ENCODE measurements at regions not wholly inside any gene's neighbourhood (a gene's known extent, or its start where the extent isn't known, plus 50 kb on each side); places are given as distances from the start of the nearest gene placed in this dataset.

- DNase-seq, result no peak
Measured at GRCh38 chr12:87150969-87151662, 878.1 kb downstream of the C12orf50 start.

- DNase-seq, result no peak
Measured at GRCh38 chr12:87142342-87142741, 886.2 kb upstream of the MGAT4C start.

GRCh38 chr12:87141091-87141490 is 884.9 kb upstream of the MGAT4C start:
- no peak for DNase-seq

- DNase-seq, result no peak
Measured at GRCh38 chr12:87140262-87140661, 884.1 kb upstream of the MGAT4C start.

DNA sequence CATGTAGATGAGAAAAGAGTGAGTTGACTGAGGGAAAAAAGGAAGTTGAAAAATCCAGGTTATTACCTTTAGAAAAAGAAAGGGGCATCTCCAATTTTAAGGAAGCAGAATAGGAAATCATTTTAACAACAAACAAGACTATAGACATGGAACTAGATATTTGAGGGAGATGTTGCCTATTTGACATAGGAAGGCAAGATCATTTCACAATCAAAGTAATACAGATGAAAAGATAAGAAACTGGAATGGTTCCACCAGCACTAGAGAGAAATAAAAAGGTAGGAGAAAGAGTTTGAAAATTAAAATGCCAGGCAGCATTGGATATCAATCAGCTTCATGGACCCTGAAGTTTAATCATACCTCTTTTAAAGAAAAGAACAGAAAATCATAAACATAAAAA is 881.0 kb upstream of the MGAT4C start:
- no peak for DNase-seq

DNA sequence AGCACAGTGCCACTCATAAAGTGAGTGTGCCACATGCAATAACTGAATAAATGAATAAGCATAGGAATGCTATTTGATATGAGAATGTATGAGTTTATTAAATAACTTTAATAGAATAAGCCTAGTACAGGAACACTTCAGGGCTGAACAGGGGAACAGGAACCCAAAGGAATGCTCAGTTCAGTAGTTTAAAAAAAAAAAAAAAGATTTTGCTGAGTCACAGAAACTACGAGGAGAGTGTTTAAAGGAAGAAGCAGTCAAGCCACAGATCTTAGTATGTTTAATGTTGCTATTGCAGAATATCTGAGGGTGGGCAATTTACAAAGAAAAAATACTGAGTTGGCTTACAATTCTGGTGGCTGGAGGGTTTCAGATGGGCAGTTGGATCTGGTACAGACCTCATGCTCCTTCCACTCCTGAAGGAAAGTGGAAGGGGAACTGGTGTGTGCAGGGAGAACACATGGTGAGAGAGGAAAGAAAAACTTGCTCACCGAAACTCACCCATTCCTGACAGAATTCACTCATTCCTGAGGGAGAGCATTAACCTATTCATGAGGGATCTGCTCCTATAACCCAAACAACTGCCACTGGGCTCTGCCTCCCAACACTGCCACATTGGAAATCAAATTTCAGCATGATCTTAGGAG is 880.3 kb upstream of the MGAT4C start:
- DNase-seq, result no peak

DNA sequence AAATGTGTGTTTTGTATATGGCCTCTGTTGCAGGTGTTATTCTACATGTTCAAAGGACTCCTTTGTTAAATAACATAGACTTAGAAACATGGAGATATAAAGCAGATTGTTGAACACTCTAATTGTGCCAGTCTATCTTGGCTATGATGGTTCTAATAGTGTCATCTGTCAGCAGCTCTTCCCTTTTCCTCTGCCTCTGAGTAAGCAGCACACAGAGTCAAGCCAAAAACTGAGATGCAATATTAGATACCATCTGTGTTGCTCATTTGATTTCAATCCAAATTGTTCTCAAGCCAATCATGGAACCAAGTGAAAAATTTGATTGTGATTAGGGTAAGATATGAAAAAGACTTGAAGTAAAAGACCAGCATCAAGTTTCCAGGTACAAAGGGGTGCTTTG is 871.1 kb upstream of the MGAT4C start:
- DNase-seq, result no peak

DNA sequence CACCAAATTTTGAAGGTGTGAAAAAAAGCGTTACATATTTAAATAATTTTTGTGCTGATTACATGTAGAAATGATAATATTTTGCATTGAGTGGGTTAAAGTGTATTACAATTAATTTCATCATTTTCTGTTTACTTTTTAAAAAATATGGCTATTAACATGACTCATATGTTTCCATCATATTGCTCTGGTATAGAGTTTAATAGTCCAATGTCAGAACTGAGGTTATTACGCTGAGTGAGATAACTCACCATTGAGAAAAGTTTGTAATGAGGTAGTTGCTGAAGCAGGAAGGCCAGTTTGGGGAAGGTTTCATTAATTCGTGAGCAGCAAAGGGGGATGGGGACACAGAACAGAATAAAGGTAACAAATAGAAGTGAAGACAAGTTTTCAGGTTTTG is 865.7 kb upstream of the MGAT4C start:
- DNase-seq, result no peak

DNA sequence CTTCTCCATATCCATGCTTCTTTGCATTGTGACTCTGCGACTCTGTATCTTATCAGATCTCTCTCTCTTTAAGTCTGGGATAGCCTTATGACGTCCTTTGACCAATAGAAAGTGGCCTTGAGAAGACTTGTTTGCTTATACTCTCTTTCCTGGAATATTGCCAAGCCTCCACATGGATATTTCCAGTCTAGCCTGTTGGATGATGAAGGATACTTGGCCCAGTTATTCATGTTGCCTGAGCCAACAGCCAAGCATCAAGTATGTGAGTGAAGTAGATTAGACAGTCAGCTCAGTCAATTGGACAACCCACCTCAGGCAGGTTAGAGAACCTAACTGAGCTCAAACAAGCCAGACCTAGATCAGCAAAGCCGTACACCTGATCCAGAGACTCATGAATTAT is 864.2 kb upstream of the MGAT4C start:
- DNase-seq, result no peak

DNA sequence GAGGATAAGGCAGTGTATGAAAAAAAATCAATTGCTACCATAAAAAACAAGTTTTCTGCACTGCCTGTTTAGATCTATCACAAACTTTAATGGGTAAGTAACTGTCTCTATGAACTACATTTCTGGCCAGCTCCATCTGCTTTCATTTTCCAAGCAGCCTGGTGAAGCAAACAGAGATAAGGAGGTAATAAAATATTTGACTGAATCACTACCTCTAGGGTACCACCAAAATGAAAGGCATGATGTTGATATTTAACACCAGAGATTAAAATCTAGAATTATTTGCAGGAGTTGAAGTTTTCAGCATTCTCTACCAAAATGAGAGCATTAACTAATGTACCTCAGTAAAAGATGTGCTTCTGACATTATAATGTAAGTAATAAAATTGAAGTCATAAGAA is 863.5 kb upstream of the MGAT4C start:
- no peak for DNase-seq

DNA sequence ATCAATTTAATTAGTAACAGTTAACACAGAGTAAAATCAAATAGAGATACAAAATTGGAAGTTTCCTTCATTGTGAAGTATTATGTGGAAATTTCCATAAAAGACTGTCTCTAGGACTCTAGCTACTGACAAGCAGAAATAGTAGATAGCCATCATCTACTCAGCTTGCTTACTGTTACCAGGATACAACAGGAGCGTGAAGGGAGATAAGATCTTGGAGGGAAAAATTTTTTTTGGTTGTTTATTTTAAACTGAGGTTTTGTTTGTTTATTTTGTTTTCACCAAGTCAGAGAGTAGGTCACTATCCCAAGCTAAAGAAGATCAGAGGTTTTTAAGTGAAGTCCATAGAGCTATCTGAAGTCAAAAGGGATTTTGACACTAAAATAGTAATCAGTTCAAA is 861.3 kb upstream of the MGAT4C start:
- DNase-seq, result no peak

- no peak for DNase-seq
Measured at GRCh38 chr12:87116780-87117179, 860.6 kb upstream of the MGAT4C start.

DNA sequence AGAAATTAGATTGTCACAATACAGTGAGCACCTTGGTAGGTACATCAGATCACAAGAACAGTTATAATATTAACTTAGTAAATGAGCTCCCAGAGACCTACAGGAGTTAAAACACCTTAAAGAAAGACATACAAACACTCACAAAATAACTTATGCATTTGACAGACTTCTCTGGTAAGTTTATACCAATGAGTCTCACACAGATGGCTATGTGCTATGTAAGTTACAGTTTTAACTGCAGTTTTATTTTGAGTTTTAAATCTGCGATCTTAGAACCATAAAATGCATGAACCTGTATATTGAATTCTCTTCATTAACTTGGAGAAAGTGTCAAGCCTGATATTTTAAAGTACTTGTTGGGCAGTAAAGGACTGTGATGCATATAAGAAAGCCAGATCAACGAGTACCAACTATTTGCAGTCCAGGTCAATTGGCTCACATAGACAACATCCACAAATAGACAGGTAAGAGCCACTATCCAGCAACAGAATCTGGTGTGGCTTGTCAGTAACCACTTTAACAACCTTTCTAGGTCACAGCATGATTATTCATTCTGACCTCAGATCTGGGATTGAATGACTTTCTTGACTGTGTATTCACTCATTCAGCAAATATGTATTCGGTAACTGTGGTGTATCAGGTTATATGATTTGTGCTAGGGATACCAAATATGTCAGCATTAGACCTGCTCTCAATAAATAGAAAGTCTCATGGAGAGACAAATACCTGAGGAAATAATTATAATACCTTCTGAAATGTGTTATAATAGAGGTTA is 856.6 kb upstream of the MGAT4C start:
- DNase-seq, result no peak

- no peak for DNase-seq
Measured at GRCh38 chr12:87107766-87108165, 851.6 kb upstream of the MGAT4C start.

DNA sequence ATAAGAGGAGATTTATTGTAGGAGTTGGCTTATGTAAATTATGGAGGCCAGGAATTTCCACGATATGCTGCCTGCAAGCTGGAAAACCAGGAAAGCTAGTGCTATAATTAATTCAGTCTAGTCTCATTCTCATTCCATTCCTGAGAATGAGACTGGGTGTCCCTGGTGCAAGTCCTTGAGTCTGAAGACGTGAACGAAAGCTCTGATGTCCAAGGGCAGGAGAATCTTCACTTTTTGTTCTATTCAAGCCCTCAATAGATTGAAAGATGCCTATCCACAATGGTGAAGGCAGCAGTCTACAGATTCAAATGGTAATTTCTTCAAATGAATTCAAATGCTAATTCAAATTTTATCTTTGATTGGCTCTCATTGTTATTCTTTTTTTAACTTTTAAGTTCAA is 851.1 kb upstream of the MGAT4C start:
- DNase-seq, result no peak

DNA sequence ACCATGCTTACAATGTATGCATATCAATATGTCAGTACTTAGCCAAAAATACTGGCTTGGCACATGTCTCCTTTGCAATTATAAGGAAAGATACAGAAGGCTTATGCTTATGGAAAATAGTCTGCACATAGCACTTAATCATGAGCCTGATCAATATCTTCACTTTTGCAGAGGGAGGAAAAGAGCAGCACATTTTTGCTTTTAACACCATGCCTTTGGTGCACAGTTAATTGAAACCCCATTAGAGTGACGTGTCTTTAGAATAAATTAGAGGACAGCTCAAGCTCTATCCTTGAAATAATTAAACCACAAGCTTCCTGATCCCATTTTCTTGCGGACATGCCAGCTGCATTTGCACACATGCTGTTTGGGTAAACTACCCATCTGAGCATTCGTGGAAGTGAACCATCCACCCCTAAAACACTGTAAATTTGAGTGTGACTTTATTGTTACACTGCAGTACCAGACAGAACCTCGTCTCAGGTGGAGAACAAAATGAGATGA is 839.9 kb upstream of the MGAT4C start:
- DNase-seq, result no peak

DNA sequence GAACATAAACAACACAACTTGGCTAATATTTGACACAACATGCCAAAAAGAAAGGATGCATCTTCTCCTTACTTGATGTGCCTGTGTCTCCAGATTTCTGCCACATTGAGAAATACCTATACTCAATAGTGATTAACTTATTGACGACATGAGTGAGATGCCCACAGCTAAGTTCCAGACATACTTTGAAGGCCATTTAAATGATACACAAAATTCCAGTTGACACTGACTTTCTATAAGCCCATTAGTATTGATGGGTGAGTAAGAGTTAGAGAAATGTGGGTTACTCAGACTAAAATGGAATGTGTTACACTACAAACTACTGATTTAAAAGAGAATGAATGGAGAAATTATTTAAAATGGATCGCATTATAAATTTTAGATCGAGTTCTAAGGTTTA is 838.2 kb upstream of the MGAT4C start:
- DNase-seq, result no peak

DNA sequence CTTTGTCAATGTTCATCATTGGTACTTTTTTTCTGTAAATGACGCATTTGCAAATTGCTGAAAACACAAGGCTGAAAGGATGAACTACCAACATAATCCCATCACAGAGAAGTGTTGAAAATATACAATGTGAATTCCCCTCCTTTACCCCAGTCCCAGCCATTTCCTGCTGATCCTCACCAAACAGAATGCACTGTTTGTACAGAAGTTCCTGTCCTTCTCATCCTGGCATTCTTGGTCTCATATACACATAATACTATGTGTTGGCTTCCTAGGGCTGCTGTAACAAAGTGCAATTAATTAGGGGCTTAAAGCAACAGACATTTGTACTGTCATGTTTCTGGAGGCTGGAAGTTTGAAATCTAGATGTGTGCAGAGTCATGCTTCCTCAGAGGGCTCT is 836.2 kb upstream of the MGAT4C start:
- no peak for DNase-seq

DNA sequence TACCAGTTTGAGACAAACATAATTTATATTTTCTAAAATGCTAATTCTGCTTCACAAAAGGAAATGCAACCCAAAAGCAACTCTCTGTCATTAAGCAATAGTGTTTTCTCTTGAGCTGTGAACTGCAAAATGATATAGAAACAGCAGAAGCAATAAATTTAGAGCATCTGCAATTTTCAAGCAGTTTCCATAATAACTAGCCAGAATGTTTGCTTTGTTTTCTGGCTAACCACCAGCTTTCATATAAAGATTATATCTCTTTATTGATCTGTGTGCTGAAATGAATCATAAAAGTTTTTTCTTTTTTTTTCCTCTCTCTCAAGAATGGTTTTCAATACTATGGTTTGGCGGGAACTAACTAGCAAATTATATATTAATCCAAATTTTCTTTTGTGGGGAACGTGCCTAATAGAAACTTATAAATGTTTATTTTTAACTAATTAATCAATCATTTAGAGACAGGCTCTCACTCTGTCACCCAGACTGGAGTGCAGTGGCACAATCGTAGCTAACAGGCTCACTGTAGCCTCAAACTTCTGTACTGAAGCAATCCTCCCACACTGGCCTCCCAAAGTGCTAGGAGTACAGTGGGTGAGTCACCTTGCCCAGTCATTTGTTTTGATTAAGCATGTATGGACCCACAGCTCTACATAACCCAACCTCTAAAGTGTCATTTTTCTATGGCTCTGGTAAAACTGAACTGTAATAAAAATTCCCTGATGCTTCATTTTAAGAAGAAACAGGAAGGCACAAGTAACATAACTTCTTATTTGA is 830.1 kb upstream of the MGAT4C start:
- DNase-seq, result no peak

DNA sequence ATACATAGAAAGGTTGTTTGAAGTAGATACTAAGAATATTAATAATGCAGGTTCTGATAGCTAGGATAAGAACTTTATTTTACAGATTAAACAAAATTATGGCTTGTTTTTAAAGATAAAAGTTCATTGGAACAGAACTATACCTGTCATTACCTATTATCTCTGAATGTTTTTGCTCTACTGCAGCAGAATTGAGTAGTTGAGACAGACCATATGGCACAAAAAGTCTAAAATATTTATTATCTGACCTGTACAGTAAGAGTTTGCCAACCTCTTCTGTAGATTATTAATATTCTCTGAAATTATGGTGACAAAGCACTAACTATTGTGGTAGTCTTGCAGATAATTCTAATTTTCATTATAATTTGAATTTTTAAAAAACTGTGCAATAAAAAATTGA is 829.1 kb upstream of the MGAT4C start:
- DNase-seq, result no peak

- DNase-seq, result no peak
Measured at GRCh38 chr12:87082756-87083155, 826.6 kb upstream of the MGAT4C start.

GRCh38 chr12:87074781-87075180 is 818.6 kb upstream of the MGAT4C start:
- no peak for DNase-seq

DNA sequence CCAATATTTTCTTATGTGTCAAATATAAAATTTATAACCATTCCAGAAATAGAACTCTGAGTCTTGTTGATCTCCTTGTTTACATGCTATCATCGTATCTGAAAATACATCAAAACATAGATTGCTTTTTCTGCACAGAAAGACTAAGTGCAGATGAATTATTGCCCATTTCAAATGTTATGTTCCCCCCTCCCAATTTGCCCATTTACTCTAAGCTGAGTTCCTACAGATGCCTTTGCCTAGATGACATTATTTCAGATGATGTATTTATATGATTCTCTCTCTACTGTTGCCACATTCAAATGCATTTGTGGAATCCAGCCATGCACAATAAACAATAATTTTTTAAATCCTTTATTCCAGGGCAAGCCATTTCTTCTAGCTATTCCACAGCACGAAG is 810.1 kb upstream of the MGAT4C start:
- DNase-seq, result no peak
